Activated T-helper 17 cell treated with anti-CD3 and anti-CD28 coated beads, Interleukin-2, amount 50 U/mL, for 72 hours (primary cell): ENCODE measurements at regions not wholly inside any gene's neighbourhood (a gene's known extent, or its start where the extent isn't known, plus 50 kb on each side); places are given as distances from the start of the nearest gene placed in this dataset.

Source experiments
- ATAC-seq: fragments of 150-1000 bp; cut with Tn5 transposase; replicated peaks from 2 replicates; pipeline ENCODE4 v1.10.0; 2021; ENCODE audit warnings: mild to moderate bottlenecking, moderate library complexity
- H3K27ac Mint-ChIP-seq: one replicate; pipeline ENCODE4 v1.8.0; 2022; ENCODE audit warnings: mixed read lengths
- H3K27me3 Mint-ChIP-seq: one replicate; pipeline ENCODE4 v1.8.0; 2022; ENCODE audit warnings: mixed read lengths
- H3K36me3 Mint-ChIP-seq: one replicate; pipeline ENCODE4 v1.8.0; 2022; ENCODE audit warnings: low read depth, mild to moderate bottlenecking, mixed read lengths
- H3K4me1 Mint-ChIP-seq: one replicate; pipeline ENCODE4 v1.8.0; 2022; ENCODE audit warnings: mixed read lengths
- H3K4me3 Mint-ChIP-seq: one replicate; pipeline ENCODE4 v1.8.0; 2022; ENCODE audit warnings: mild to moderate bottlenecking, mixed read lengths
- H3K9me3 Mint-ChIP-seq: one replicate; pipeline ENCODE4 v1.8.0; 2022; ENCODE audit warnings: mixed read lengths

DNA sequence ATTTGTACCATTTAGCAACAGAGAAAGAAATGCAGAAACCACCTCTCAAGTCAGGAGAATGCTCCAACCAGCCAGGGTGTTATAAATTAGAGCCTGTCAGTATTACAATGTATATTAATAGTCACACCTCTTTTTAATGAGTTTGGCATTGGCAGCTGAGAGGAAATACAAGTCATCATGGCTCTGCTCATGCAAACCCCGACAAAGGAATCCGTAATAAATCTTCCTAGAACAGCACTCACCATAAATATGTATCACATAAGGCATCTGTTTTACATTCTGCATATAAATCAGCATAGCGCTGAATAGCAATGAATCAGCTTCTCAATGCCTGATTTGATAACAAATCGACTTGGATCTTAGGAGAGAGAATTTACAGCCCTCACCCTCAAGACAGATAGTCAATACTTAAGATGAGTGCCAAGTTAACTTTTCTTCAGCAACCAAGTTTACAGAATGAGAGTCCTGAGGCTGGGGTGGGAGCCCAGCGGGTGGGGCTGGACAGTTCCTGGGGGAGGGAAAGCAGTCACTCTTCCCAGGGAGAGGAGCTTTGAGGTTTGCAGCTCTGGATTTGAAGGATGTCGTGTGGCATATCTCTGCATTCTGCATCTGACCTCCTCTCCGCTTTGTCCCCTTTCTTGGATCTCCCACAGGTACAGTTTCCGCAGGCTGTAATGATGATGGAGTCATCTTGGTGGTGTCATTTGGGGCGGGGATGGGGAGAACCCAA, 1034.4 kb upstream of the NR2F2 start:
- Mint-ChIP-seq H3K9me3 (no peaks in the 10 kb centered on the region), H3K27me3 (peaks cover 30% of the 10 kb centered on the region), H3K36me3 (no peaks in the 10 kb centered on the region), H3K4me1 (no peaks in the 10 kb centered on the region), H3K27ac (no peak overlapping the region), H3K4me3 (no peak overlapping the region)
- ATAC-seq = no peak

DNA sequence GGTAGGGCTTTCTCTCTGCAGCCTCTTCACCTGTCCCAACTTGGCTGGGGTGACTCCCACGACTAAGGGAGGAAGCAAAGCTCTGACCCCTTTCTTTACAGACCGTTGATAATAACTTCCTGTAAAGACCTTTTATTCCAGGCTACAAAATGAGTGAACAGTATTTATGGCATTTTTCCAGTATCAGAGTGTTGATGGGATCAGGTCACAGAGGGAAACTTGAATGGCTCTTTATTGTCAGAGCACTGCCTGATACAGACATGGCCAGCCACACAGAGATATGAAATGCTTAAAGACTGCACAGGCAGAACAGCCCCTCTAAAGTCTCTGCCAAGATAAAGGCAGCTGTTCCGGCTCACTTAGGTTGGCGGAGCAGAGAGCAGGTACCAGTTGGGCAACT, 1033.9 kb upstream of the NR2F2 start:
- H3K4me1 Mint-ChIP-seq = no peaks in the 10 kb centered on the region
- H3K36me3 Mint-ChIP-seq = no peaks in the 10 kb centered on the region
- ATAC-seq = no peak
- peaks cover 30% of the 10 kb centered on the region for H3K27me3 Mint-ChIP-seq
- H3K27ac Mint-ChIP-seq = no peak overlapping the region
- no peak overlapping the region for H3K4me3 Mint-ChIP-seq
- no peaks in the 10 kb centered on the region for H3K9me3 Mint-ChIP-seq

DNA sequence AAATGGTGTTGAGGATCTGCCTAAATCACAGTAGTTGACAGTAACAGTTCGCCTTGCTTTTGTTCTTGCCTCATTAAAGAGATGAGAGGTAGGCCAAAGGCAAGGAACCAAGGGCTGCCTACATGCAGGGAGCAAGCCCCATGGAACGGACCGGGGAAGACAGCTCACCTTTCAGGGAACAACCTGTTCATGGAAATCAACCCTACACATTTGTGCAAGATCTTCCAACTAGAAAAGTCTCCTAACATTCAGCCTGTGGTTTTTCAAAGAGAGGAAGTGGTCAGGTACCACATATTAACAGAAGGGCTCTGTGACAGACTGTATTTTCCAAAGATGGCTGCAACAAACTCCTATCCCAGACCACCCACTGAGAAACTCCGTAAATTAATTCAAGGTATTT, 1031.8 kb upstream of the NR2F2 start:
- Mint-ChIP-seq H3K4me3 (no peak overlapping the region), H3K4me1 (no peaks in the 10 kb centered on the region), H3K27ac (no peak overlapping the region), H3K9me3 (no peaks in the 10 kb centered on the region), H3K27me3 (peaks cover 16% of the 10 kb centered on the region), H3K36me3 (no peaks in the 10 kb centered on the region)
- no peak for ATAC-seq

DNA sequence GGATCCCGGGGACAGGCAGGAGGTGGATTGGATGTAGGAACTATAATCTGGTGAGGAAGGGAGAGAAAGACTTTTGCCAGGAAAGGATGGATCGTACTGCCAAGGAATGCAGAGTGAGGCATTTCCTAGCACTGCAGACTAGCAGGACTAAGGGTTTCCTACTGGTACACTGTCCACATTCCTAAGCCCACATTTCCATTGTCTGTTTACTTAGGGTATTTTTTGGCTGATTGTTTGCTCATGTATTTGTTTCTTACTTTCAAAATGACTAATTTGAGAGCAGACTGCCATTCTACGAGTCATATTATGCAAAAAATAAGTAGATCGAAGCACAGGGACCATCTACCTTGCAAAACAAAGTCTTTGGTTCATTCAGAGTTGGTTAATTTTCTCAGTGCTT, 1029.5 kb upstream of the NR2F2 start:
- no peaks in the 10 kb centered on the region for H3K4me1 Mint-ChIP-seq
- H3K27me3 Mint-ChIP-seq = peaks cover 13% of the 10 kb centered on the region
- H3K36me3 Mint-ChIP-seq = no peaks in the 10 kb centered on the region
- H3K4me3 Mint-ChIP-seq = no peak overlapping the region
- ATAC-seq = no peak
- H3K27ac Mint-ChIP-seq = no peak overlapping the region
- H3K9me3 Mint-ChIP-seq = no peaks in the 10 kb centered on the region

DNA sequence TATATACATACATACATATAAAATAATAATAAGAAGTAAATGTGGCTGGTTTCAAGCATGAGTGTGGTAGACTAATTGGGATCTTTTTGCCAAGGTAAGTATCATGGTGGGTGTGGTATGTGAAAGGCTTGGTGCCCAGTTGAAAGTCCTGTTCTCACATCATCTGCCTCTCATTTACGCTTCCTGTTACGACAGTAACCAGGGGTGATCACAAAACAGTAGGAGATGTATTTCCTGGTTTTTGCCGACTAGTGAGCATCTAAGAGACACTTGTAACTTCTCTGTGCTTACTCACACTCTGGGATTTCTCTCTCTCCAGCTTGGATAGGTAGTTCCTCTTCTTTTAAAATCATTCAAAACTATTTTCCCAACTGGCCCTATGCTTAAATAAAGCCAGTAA, 1028.3 kb upstream of the NR2F2 start:
- Mint-ChIP-seq H3K27me3 (peaks cover 6% of the 10 kb centered on the region), H3K4me1 (no peaks in the 10 kb centered on the region), H3K36me3 (no peaks in the 10 kb centered on the region), H3K4me3 (no peak overlapping the region), H3K27ac (no peak overlapping the region), H3K9me3 (no peaks in the 10 kb centered on the region)
- no peak for ATAC-seq

DNA sequence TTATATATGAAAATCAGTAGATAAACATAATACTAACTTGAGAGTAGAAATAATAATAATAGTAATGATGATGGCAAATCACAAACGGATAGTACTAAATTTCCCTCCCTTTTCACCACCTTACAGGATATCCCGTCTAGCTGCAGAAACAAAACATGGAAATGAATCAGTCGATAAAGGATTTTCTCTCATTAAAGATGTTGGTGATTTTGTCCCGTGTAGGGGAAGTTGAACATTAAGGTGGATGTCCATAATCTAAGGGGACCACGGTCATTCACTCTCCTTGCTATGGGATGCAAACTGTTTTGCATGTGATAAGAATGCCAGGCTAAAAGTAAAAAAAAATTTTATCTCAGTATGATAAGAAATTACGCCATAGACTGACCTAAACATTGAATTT, 1027.7 kb upstream of the NR2F2 start:
- no peaks in the 10 kb centered on the region for H3K9me3 Mint-ChIP-seq
- H3K36me3 Mint-ChIP-seq = no peaks in the 10 kb centered on the region
- peaks cover 5% of the 10 kb centered on the region for H3K27me3 Mint-ChIP-seq
- no peak overlapping the region for H3K4me3 Mint-ChIP-seq
- ATAC-seq = no peak
- H3K27ac Mint-ChIP-seq = no peak overlapping the region
- H3K4me1 Mint-ChIP-seq = no peaks in the 10 kb centered on the region

DNA sequence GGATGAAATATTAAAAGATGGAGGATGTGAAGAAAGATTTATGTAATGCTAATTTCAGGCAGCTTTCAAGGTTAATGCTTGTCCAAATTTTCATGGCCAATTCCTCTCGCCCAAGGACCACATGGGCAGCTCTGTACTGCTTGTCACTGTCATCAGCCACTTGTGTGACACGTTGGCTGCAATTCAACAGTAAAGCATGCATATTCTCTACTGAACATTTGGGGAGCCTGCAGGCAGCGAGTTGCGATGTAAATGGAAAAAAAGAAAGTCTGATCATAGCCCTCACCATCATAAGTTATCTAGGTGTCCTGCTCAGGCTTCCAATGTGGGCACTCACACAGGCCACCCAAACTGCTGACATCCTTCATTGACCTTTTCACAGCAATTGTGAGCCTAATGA, 1026.8 kb upstream of the NR2F2 start:
- H3K27ac Mint-ChIP-seq = no peak overlapping the region
- H3K27me3 Mint-ChIP-seq = peaks cover 5% of the 10 kb centered on the region
- H3K4me1 Mint-ChIP-seq = no peaks in the 10 kb centered on the region
- no peaks in the 10 kb centered on the region for H3K36me3 Mint-ChIP-seq
- no peaks in the 10 kb centered on the region for H3K9me3 Mint-ChIP-seq
- no peak for ATAC-seq
- no peak overlapping the region for H3K4me3 Mint-ChIP-seq

DNA sequence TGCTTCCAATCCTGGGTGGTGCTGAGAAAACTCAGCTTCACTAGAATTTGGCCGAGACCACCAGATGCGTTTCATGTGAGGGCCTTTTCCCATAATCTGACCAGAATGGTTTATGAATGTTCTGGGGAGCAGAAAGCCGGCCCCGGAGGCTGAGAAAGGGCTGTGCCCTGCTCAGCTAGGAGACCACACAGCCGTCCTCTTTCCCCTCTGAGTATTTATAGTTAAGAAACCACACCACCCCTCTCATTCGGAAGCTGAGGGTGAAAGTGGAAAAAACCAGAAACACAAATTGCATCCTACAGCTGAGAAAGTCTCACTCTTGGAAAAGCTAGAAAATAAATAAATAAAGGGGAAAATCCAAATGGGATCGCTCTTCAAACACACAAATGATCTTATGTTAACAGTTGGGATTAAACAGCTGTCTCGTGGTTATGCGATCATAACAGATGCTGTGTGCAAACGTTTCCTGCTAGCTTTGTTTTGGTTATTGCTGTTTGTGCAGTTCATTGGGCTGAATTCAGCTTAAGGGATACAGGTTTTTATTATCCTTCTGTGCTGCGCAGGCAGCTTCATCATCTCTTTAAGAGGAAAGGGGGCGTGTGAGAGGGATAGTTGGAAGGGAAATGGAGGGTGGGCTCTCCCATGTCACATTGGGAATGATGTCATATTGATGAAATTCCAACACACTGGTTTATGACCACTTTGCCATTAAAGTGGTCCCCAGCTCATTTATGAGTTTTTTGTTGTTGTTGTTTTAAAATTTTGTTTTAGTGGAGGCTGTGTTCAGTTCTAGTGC, 1026.2 kb upstream of the NR2F2 start:
- no peaks in the 10 kb centered on the region for H3K9me3 Mint-ChIP-seq
- H3K36me3 Mint-ChIP-seq = no peaks in the 10 kb centered on the region
- ATAC-seq = no peak
- H3K27me3 Mint-ChIP-seq = peaks cover 5% of the 10 kb centered on the region
- no peak overlapping the region for H3K4me3 Mint-ChIP-seq
- no peak overlapping the region for H3K27ac Mint-ChIP-seq
- no peaks in the 10 kb centered on the region for H3K4me1 Mint-ChIP-seq

DNA sequence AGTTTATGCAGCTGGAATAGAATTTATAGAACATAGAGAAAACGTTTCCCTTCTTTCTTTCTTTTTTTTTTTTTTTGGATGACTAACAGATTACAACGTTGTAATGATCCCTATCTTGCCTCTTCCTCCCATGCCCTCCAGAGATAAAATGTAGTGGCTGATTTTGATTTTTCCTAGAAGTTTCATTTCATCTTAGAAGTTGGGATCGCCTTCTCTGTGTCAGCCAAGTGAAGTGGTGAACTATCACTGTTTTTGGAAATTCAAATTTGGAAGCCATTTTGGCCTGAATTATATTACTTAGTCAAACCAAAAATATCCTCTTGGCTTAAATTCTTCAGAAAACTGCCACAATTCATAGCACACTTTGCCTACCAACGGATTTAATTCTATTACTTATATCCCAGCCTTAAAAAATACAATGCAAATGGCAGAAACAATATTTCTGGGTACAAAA, 1025.5 kb upstream of the NR2F2 start:
- no peak for ATAC-seq
- no peaks in the 10 kb centered on the region for H3K4me1 Mint-ChIP-seq
- H3K36me3 Mint-ChIP-seq = no peaks in the 10 kb centered on the region
- H3K9me3 Mint-ChIP-seq = no peaks in the 10 kb centered on the region
- no peak overlapping the region for H3K4me3 Mint-ChIP-seq
- H3K27ac Mint-ChIP-seq = no peak overlapping the region
- peaks cover 5% of the 10 kb centered on the region for H3K27me3 Mint-ChIP-seq

DNA sequence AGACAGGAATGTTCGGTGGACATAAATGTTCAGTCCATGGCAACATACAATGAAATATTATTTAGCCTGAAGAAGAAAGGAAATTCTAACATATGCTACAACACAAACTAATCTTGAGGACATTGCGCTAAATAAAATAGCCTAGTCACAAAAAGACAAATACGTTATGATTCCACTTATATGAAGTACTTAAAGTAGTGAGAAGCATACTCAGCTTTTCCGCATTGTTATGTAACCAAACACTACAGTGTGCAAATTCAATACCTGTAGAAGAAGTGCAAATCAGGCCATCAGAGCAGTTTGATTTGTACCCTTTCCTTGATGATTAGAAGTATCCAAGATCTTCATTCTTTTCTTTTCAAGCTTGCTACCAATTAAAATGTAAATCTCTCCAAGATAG, 1023.4 kb upstream of the NR2F2 start:
- Mint-ChIP-seq H3K36me3 (no peaks in the 10 kb centered on the region), H3K9me3 (peaks cover 1% of the 10 kb centered on the region), H3K27ac (no peak overlapping the region), H3K4me1 (no peaks in the 10 kb centered on the region), H3K4me3 (no peak overlapping the region), H3K27me3 (peaks cover 7% of the 10 kb centered on the region)
- ATAC-seq = no peak

DNA sequence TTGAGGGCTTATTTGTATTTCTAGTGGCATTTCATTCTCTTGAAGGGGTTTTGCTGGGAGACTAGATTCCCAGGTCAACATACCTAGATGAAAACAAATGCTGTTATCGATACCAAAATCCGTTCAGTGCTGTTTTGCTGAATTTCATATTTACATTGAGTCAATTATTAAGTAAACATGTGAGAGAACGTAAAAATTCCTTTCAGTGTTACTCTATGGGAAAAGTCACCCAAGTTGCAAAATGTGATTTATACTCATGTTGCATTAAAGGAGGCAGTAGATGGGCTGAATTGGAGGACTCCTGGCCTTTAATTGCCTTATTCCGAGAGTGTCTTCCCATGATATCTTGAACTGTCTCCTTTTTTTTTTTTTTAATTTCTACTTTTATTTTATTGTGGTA, 1011.3 kb upstream of the NR2F2 start:
- ATAC-seq = no peak

DNA sequence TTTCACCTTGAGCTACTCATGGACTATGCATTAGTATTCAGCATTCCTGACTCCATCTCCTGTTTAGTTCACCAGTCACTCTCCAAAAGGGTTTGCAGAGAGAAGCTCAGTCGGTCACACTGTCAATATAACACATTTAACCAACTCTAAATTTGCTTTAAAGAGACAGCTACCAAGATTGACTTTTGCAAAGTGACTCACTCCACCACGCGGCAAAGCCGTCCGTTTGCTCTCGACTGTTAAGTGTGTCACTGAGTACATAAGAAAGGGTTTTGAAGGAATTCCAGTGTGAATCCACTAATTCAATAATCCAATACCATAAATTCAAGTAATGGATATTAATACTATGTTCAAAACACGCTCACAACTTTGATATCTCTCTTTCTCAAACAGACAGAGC, 1006.7 kb upstream of the NR2F2 start:
- Mint-ChIP-seq H3K27me3 (peaks cover 4% of the 10 kb centered on the region), H3K9me3 (no peaks in the 10 kb centered on the region), H3K27ac (no peak overlapping the region), H3K4me1 (no peaks in the 10 kb centered on the region), H3K4me3 (no peak overlapping the region), H3K36me3 (no peaks in the 10 kb centered on the region)
- no peak for ATAC-seq

More for the DNA sequence above, 1011.3 kb upstream of the NR2F2 start:
- Mint-ChIP-seq H3K27me3 (peaks cover 4% of the 10 kb centered on the region), H3K4me3 (no peak overlapping the region), H3K27ac (no peak overlapping the region), H3K36me3 (no peaks in the 10 kb centered on the region), H3K9me3 (no peaks in the 10 kb centered on the region), H3K4me1 (no peaks in the 10 kb centered on the region)

DNA sequence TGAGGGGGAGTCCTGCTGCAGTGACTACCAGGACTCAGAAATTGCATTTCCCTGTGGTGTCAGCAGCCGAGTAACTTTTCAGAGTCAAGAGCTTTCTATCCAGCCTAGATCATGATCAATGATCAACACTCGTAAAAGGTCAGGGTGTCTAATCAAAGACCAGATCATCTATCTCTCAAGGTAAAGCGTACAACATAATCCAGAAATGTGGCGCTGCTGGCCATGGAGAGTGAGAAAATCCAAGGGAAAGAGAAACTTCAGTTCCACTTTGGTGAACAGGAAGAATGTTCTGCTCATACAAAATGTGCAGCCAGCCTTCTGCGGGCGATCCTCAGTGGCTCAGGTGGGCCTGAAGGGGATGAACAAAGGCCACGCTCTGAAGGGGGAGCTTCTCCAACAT, 1005.8 kb upstream of the NR2F2 start:
- H3K9me3 Mint-ChIP-seq = no peaks in the 10 kb centered on the region
- no peaks in the 10 kb centered on the region for H3K36me3 Mint-ChIP-seq
- no peak overlapping the region for H3K4me3 Mint-ChIP-seq
- H3K27ac Mint-ChIP-seq = no peak overlapping the region
- H3K27me3 Mint-ChIP-seq = peaks cover 4% of the 10 kb centered on the region
- no peak for ATAC-seq
- no peaks in the 10 kb centered on the region for H3K4me1 Mint-ChIP-seq

DNA sequence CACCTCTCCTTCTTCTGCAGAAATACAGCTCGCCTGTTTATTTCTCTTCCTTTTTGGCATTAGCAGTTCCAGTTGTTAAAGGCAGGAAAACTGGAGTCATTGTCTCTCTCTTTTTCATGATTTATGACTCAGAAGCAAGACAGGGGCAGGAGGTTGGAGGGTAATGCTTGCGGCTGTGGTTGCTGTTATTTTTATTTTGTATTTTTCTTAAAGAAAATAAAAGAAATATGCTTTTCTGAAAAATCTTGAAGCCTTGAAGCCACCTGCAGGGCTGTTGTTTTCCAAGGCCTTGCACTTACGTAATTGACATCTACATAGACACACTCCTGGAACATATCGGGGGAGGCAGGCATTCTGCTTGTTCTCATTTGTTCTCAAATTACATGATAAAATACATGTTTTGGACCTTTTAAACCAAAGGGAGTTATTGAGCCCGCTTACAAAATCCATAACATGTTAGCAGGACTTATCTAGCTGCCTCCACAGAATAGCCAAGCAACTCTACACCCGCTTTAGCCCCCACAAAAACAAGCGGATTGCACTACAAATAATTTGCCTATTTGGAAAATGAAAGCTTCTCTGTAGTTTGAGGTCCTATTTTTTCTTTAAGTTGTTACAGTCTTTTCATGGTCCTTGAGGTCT, 1004.6 kb upstream of the NR2F2 start:
- no peaks in the 10 kb centered on the region for H3K9me3 Mint-ChIP-seq
- ATAC-seq = no peak
- no peaks in the 10 kb centered on the region for H3K36me3 Mint-ChIP-seq
- no peaks in the 10 kb centered on the region for H3K4me1 Mint-ChIP-seq
- no peak overlapping the region for H3K27ac Mint-ChIP-seq
- H3K4me3 Mint-ChIP-seq = no peak overlapping the region
- H3K27me3 Mint-ChIP-seq = peaks cover 4% of the 10 kb centered on the region
